ENCODE measurements at regions not wholly inside any gene's neighbourhood (a gene's known extent, or its start where the extent isn't known, plus 50 kb on each side); places are given as distances from the start of the nearest gene placed in this dataset.

- POLR2A ChIA-PET, result no interaction called here
- H3K4me3 ChIP-seq (ENCODE audit: low read depth, low read length), result no peak overlapping the region
- CTCF ChIA-PET, result interaction anchor here (1.4 kb wide), 2 partner anchors 14 to 26 kb away, joined by 3 read pairs; no protein-coding TSS in a partner anchor
- peak; percentile 64 for DNase-seq (ENCODE audit: low read depth)
- TF ChIP-seq CTCF (IDR thresholded peaks at IDR 0.05; ENCODE audit: insufficient read depth, low read depth, low read length), result no peak
- H3K27me3 ChIP-seq (ENCODE audit: control insufficient read depth, insufficient read depth, low read length), result no peaks in the 10 kb centered on the region
- H3K36me3 ChIP-seq (ENCODE audit: control insufficient read depth, insufficient read depth, low read length), result no peaks in the 10 kb centered on the region
Measured at GRCh38 chr2:19775838-19776237, 125.9 kb downstream of the TTC32 start.

DNA sequence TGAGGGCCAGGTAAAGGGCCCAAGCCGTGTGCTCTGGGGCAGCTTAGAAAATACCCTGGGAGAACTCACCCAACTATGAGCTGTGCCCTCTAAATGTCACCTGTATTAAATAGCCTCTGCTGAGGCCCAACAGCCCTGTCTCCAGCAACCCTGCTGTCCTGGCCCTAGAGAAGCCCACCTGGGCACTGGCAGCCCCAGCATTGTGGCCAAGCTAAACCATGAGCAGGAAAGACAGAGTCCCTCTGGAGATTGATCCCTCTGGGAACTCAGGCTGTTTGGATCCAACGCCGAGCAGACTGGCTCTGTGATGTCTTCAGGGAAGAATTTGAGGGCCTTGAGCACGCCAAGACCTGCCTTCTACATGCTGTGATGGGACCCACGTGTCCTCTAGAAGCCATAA, 126.5 kb downstream of the TTC32 start:
- no peak for DNase-seq (ENCODE audit: low read depth)
- H3K36me3 ChIP-seq (ENCODE audit: control insufficient read depth, insufficient read depth, low read length), result no peaks in the 10 kb centered on the region
- H3K27me3 ChIP-seq (ENCODE audit: control insufficient read depth, insufficient read depth, low read length), result no peaks in the 10 kb centered on the region
- ChIA-PET CTCF (interaction anchor here (1.4 kb wide), 1 partner anchor 26 kb away, joined by 3 read pairs; no protein-coding TSS in a partner anchor), POLR2A (no interaction called here)
- no peak for TF ChIP-seq CTCF (IDR thresholded peaks at IDR 0.05; ENCODE audit: insufficient read depth, low read depth, low read length)
- no peak overlapping the region for H3K4me3 ChIP-seq (ENCODE audit: low read depth, low read length)

- Histone ChIP-seq H3K36me3 (ENCODE audit: control insufficient read depth, insufficient read depth, low read length) (no peaks in the 10 kb centered on the region), H3K27me3 (ENCODE audit: control insufficient read depth, insufficient read depth, low read length) (no peaks in the 10 kb centered on the region), H3K4me3 (ENCODE audit: low read depth, low read length) (no peak overlapping the region)
- POLR2A ChIA-PET, result no interaction called here
- peak; percentile 24; the same call in 1 of the 2 replicates for TF ChIP-seq CTCF (IDR thresholded peaks at IDR 0.05; ENCODE audit: insufficient read depth, low read depth, low read length)
- CTCF ChIA-PET, result interaction anchor here (1.4 to 1.5 kb wide), 2 partner anchors 15 to 27 kb away, joined by 3 read pairs; no protein-coding TSS in a partner anchor
- no peak for DNase-seq (ENCODE audit: low read depth)
Measured at GRCh38 chr2:19774805-19775176, 127.0 kb downstream of the TTC32 start.

DNA sequence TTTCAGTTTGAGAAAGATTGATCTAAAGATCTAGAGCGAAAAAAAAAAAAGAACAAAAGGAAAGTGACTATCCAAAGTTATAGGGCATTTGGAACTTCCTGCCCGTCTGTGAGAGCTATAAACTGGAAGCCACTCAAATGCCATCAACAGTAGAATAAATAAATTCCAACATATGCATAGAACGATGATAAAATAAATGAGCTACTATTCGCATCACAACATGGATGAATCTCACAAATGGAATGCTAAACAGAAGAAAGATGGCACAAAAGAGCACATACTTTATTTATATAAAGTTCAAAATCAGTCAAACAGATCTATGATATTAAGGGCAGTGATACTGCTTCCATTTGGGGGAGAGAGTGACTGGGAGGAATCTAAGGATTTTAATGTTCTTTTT, 128.8 kb downstream of the TTC32 start:
- no peak for TF ChIP-seq CTCF (IDR thresholded peaks at IDR 0.05; ENCODE audit: insufficient read depth, low read depth, low read length)
- H3K27me3 ChIP-seq (ENCODE audit: control insufficient read depth, insufficient read depth, low read length), result no peaks in the 10 kb centered on the region
- H3K4me3 ChIP-seq (ENCODE audit: low read depth, low read length), result no peak overlapping the region
- POLR2A ChIA-PET, result no interaction called here
- H3K36me3 ChIP-seq (ENCODE audit: control insufficient read depth, insufficient read depth, low read length), result no peaks in the 10 kb centered on the region
- DNase-seq (ENCODE audit: low read depth), result no peak
- CTCF ChIA-PET, result interaction anchor here (1.5 kb wide), 1 partner anchor 90 kb away, joined by 3 read pairs; no protein-coding TSS in a partner anchor

DNA sequence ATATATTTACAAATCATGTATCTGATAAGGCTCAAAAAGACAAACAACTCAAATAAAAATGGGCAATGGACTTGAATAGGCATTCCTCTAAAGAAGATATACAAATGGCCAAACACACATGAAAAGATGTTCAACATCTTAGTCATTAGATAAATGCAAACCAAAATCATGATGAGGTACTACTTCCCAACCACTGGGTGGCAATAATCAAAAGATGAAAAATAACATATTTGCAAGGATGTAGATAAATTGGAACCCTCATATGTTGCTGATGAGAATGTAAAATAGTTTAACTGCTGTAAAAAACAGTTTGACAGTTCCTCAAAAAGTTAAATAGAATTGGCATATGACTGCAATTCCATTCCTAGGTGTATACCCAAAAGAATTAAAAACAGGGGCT, 132.3 kb downstream of the TTC32 start:
- Histone ChIP-seq H3K27me3 (ENCODE audit: control insufficient read depth, insufficient read depth, low read length) (no peaks in the 10 kb centered on the region), H3K4me3 (ENCODE audit: low read depth, low read length) (no peak overlapping the region), H3K36me3 (ENCODE audit: control insufficient read depth, insufficient read depth, low read length) (no peaks in the 10 kb centered on the region)
- TF ChIP-seq CTCF (IDR thresholded peaks at IDR 0.05; ENCODE audit: insufficient read depth, low read depth, low read length), result peak; percentile 12; the same call in 1 of the 2 replicates
- CTCF ChIA-PET, result no interaction called here
- DNase-seq (ENCODE audit: low read depth), result no peak
- POLR2A ChIA-PET, result no interaction called here
